ENCODE measurements at regions not wholly inside any gene's neighbourhood (a gene's known extent, or its start where the extent isn't known, plus 50 kb on each side); places are given as distances from the start of the nearest gene placed in this dataset.

GRCh38 chr7:50865450-50865849 lies 82.8 kb upstream of the GRB10 start:
- H3K4me3 ChIP-seq: no peak overlapping the region
- intact Hi-C loops (cut with DNase I; ENCODE audit: low total_unique reads): no loop called here
- no peaks in the 10 kb centered on the region for H3K4me1 ChIP-seq
- H3K27me3 ChIP-seq: no peaks in the 10 kb centered on the region
- DNase-seq (ENCODE audit: low spot score in 2 of 2): no peak
- TF ChIP-seq POLR2AphosphoS5 (IDR thresholded peaks at IDR 0.05) (no peak), POLR2A (IDR thresholded peaks at IDR 0.05) (no peak)
- TF ChIP-seq, protein P1, sequence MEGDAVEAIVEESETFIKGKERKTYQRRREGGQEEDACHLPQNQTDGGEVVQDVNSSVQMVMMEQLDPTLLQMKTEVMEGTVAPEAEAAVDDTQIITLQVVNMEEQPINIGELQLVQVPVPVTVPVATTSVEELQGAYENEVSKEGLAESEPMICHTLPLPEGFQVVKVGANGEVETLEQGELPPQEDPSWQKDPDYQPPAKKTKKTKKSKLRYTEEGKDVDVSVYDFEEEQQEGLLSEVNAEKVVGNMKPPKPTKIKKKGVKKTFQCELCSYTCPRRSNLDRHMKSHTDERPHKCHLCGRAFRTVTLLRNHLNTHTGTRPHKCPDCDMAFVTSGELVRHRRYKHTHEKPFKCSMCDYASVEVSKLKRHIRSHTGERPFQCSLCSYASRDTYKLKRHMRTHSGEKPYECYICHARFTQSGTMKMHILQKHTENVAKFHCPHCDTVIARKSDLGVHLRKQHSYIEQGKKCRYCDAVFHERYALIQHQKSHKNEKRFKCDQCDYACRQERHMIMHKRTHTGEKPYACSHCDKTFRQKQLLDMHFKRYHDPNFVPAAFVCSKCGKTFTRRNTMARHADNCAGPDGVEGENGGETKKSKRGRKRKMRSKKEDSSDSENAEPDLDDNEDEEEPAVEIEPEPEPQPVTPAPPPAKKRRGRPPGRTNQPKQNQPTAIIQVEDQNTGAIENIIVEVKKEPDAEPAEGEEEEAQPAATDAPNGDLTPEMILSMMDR (IDR thresholded peaks at IDR 0.05): no peak
- H3K27ac ChIP-seq: no peak overlapping the region
- H3K36me3 ChIP-seq: no peaks in the 10 kb centered on the region
- no peaks in the 10 kb centered on the region for H3K9me3 ChIP-seq

GRCh38 chr7:50864694-50865093 lies 82.0 kb upstream of the GRB10 start:
- H3K4me3 ChIP-seq: no peak overlapping the region
- no peak overlapping the region for H3K27ac ChIP-seq
- no peaks in the 10 kb centered on the region for H3K4me1 ChIP-seq
- H3K9me3 ChIP-seq: no peaks in the 10 kb centered on the region
- no peak for DNase-seq (ENCODE audit: low spot score in 2 of 2)
- intact Hi-C loops (cut with DNase I; ENCODE audit: low total_unique reads): no loop called here
- H3K27me3 ChIP-seq: no peaks in the 10 kb centered on the region
- no peak for TF ChIP-seq POLR2A (IDR thresholded peaks at IDR 0.05)
- no peak for TF ChIP-seq POLR2AphosphoS5 (IDR thresholded peaks at IDR 0.05)
- TF ChIP-seq, protein P1 (IDR thresholded peaks at IDR 0.05): no peak
- no peaks in the 10 kb centered on the region for H3K36me3 ChIP-seq

- no peaks in the 10 kb centered on the region for H3K27me3 ChIP-seq
- intact Hi-C loops (cut with DNase I; ENCODE audit: low total_unique reads): no loop called here
- H3K4me1 ChIP-seq: no peaks in the 10 kb centered on the region
- H3K27ac ChIP-seq: no peak overlapping the region
- TF ChIP-seq POLR2AphosphoS5 (IDR thresholded peaks at IDR 0.05) (no peak), POLR2A (IDR thresholded peaks at IDR 0.05) (no peak)
- TF ChIP-seq, protein P1 (IDR thresholded peaks at IDR 0.05): no peak
- no peaks in the 10 kb centered on the region for H3K9me3 ChIP-seq
- H3K36me3 ChIP-seq: no peaks in the 10 kb centered on the region
- no peak for DNase-seq (ENCODE audit: low spot score in 2 of 2)
- no peak overlapping the region for H3K4me3 ChIP-seq
These were observed 80.4 kb upstream of the GRB10 start for GRCh38 chr7:50863053-50863452.

DNA sequence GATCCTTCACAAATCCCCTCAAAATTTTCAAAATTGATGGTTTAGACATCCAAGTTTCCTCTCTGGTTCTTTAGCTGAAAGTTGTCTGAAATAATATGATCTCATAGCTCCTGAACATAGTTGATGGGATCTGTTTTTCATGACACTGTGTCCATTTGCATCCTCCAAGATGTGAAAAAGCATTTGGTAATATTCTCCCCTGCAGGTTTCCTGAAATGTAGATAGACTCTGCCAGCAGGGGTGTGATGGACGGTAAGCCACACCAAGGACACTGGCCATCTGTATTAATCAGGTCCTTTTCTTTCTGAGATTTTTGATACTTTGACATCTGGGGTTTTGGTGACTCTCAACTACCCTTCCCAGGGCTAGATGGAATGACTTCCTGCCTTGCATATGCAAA lies 79.6 kb upstream of the GRB10 start:
- Histone ChIP-seq H3K36me3 (no peaks in the 10 kb centered on the region), H3K27me3 (no peaks in the 10 kb centered on the region), H3K27ac (no peak overlapping the region), H3K4me3 (no peak overlapping the region), H3K4me1 (no peaks in the 10 kb centered on the region), H3K9me3 (no peaks in the 10 kb centered on the region)
- no peak for DNase-seq (ENCODE audit: low spot score in 2 of 2)
- TF ChIP-seq, protein P1 (IDR thresholded peaks at IDR 0.05): no peak
- TF ChIP-seq POLR2A (IDR thresholded peaks at IDR 0.05) (no peak), POLR2AphosphoS5 (IDR thresholded peaks at IDR 0.05) (no peak)
- intact Hi-C loops (cut with DNase I; ENCODE audit: low total_unique reads): no loop called here

GRCh38 chr7:50860598-50860997 lies 77.9 kb upstream of the GRB10 start:
- no peaks in the 10 kb centered on the region for H3K4me1 ChIP-seq
- intact Hi-C loops (cut with DNase I; ENCODE audit: low total_unique reads): no loop called here
- H3K36me3 ChIP-seq: no peaks in the 10 kb centered on the region
- H3K27ac ChIP-seq: no peak overlapping the region
- no peak for DNase-seq (ENCODE audit: low spot score in 2 of 2)
- TF ChIP-seq POLR2A (IDR thresholded peaks at IDR 0.05): no peak
- TF ChIP-seq, protein P1 (IDR thresholded peaks at IDR 0.05): no peak
- no peak for TF ChIP-seq POLR2AphosphoS5 (IDR thresholded peaks at IDR 0.05)
- H3K4me3 ChIP-seq: no peak overlapping the region
- no peaks in the 10 kb centered on the region for H3K9me3 ChIP-seq
- no peaks in the 10 kb centered on the region for H3K27me3 ChIP-seq

Data from breast epithelium (tissue), 4 donors.